Liver (tissue), 6 donors: ENCODE measurements at regions not wholly inside any gene's neighbourhood (a gene's known extent, or its start where the extent isn't known, plus 50 kb on each side); places are given as distances from the start of the nearest gene placed in this dataset.
"Not testable (repeated sequence)": the region's sequence is repeated elsewhere in the genome, so short reads cannot be mapped to it uniquely, and the experiment has no call there.

Experiments used
- DNase-seq: peaks from one replicate; pipeline ENCODE4 v3.0.0-alpha.2; 2017; ENCODE audit warnings: low spot score
- H3K27ac ChIP-seq, 2 donors: one replicate each; pipeline ENCODE4 v1.7.0; 2013; ENCODE audit warnings: inconsistent platforms in 2 of 2, low read length in 2 of 2, control low read depth in 1 of 2, low read depth in 1 of 2, mild to moderate bottlenecking in 1 of 2
- H3K27me3 ChIP-seq, 4 donors: one replicate each; pipeline versions ENCODE4 v1.6.1 to v1.7.0; 2013; ENCODE audit warnings: low read length in 3 of 4, inconsistent platforms in 1 of 4, mild to moderate bottlenecking in 1 of 4, moderate library complexity in 1 of 4; ENCODE audit not compliant: control insufficient read depth in 4 of 4, insufficient read depth in 4 of 4
- H3K36me3 ChIP-seq, 4 donors: one replicate each; pipeline versions ENCODE4 v1.6.1 to v1.7.0; 2013; ENCODE audit warnings: low read length in 3 of 4, mild to moderate bottlenecking in 3 of 4, low read depth in 1 of 4, moderate library complexity in 1 of 4; ENCODE audit not compliant: control insufficient read depth in 4 of 4, insufficient read depth in 3 of 4
- H3K4me1 ChIP-seq, 4 donors: one replicate each; pipeline versions ENCODE4 v1.6.1 to v1.7.0; 2013; ENCODE audit warnings: low read length in 3 of 4, mild to moderate bottlenecking in 3 of 4, moderate library complexity in 1 of 4; ENCODE audit not compliant: control insufficient read depth in 4 of 4, insufficient read depth in 4 of 4
- H3K4me3 ChIP-seq, 3 donors: one replicate each; pipeline versions ENCODE4 v1.6.1 to v1.7.0; 2013; ENCODE audit warnings: low read length in 3 of 3, control low read depth in 1 of 3, low read depth in 1 of 3, mild to moderate bottlenecking in 1 of 3
- H3K9ac ChIP-seq, 2 donors: one replicate each; pipeline ENCODE4 v1.7.0; 2013; ENCODE audit warnings: low read length in 2 of 2, mild to moderate bottlenecking in 2 of 2, moderate library complexity in 2 of 2, control low read depth in 1 of 2, low read depth in 1 of 2
- H3K9me3 ChIP-seq, 4 donors: one replicate each; pipeline versions ENCODE4 v1.6.1 to v1.7.0; 2013; ENCODE audit warnings: low read length in 3 of 4; ENCODE audit not compliant: control insufficient read depth in 4 of 4
- WGBS: extraction: QIAGEN DNeasy Blood & Tissue Kit; methylation state at CpG from one replicate; pipeline ENCODE4 v1.1.7; 2013; 5-methylcytosine and 5-hydroxymethylcytosine counted together
- donor health status: healthy.
- donor health status: healthy.
- donor health status: healthy.

GRCh38 chr11:46171693-46172092 lies 50.4 kb upstream of the PHF21A start:
- H3K36me3 ChIP-seq, DNase-seq, H3K9me3 ChIP-seq, H3K4me3 ChIP-seq, H3K27ac ChIP-seq, H3K9ac ChIP-seq: not testable (repeated sequence)
- Histone ChIP-seq H3K27me3 (peaks cover 0 to 13% (median 4%) of the 10 kb centered on the region in 4 donors), H3K4me1 (peaks cover 0 to 12% (median 10%) of the 10 kb centered on the region in 4 donors)
- WGBS, result 74% methylated on average over 7 of the region's 7 CpGs
